ENCODE measurements at regions not wholly inside any gene's neighbourhood (a gene's known extent, or its start where the extent isn't known, plus 50 kb on each side); places are given as distances from the start of the nearest gene placed in this dataset.
"Not testable (repeated sequence)": the region's sequence is repeated elsewhere in the genome, so short reads cannot be mapped to it uniquely, and the experiment has no call there.

GRCh38 chr2:228755661-228756060 is 515.4 kb downstream of the PID1 start:
- H3K4me3 Mint-ChIP-seq; CTCF ChIA-PET; DNase-seq; H3K27me3 Mint-ChIP-seq; POLR2A ChIA-PET; H3K4me1 Mint-ChIP-seq; H3K36me3 Mint-ChIP-seq (ENCODE audit: low read depth); H3K27ac Mint-ChIP-seq: not testable (repeated sequence)
- H3K9me3 Mint-ChIP-seq: peaks cover 11% of the 10 kb centered on the region

GRCh38 chr2:228747483-228747882 is 523.6 kb downstream of the PID1 start:
- H3K4me1 Mint-ChIP-seq: no peaks in the 10 kb centered on the region
- ChIA-PET POLR2A (no interaction called here), CTCF (no interaction called here)
- peaks cover 4% of the 10 kb centered on the region for H3K9me3 Mint-ChIP-seq
- H3K4me3 Mint-ChIP-seq: no peak overlapping the region
- H3K27me3 Mint-ChIP-seq: no peaks in the 10 kb centered on the region
- H3K27ac Mint-ChIP-seq: no peak overlapping the region
- H3K36me3 Mint-ChIP-seq (ENCODE audit: low read depth): no peaks in the 10 kb centered on the region
- DNase-seq: no peak

DNA sequence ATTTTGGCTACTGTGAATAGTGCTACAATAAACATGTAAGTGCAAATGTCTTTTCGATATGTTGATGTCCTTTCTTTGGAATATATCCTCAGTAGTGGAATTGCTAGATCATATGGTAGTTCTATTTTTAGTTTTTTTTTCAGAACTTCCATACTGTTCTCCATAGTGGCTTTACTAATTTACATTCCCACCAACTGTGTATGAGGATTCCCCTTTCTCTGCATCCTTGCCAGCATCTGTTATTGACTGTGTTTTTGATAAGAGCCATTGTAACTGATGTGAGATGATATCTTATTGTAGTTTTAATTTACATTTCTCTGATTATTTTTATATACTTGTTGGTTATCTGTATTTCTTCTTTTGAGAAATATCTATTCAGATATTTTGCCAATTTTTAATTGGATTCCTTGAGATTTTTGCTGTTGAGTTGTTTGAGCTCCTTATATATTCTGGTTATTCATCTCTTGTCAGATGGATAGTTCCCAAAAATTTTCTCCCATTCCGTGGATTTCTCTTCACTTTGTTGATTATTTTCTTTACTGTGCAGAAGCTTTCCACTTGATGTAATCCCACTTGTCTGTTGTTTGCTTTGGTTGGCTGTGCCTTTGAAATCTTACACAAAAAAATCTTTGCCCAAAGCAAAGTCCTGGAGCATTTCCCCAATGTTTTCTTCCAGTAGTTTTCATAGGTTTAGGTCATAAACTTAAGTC is 532.3 kb downstream of the PID1 start:
- CTCF ChIA-PET: no interaction called here
- Mint-ChIP-seq H3K4me1 (no peaks in the 10 kb centered on the region), H3K27me3 (no peaks in the 10 kb centered on the region), H3K9me3 (no peaks in the 10 kb centered on the region), H3K4me3 (no peak overlapping the region), H3K27ac (no peak overlapping the region), H3K36me3 (ENCODE audit: low read depth) (no peaks in the 10 kb centered on the region)
- POLR2A ChIA-PET: no interaction called here
- DNase-seq: no peak

DNA sequence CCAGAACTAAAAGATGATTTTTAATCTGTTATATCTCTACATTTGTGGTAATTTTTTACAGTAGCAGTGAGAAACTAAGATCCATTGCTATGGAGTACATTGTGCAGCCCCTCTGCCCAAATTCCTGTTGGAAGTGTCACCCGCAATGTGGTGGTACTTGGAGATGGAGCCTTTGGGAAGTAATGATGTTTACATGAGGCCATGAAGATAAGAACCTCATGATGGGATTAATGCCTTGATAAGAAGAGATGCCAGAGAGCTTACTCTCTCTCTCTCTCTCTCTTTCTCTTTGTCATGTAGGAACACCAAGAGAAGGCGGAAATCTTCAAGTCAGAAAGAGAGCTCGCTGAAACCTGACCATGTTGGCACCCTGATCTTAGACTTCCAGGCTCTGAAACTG is 535.4 kb downstream of the PID1 start:
- H3K4me1 Mint-ChIP-seq: no peaks in the 10 kb centered on the region
- H3K27me3 Mint-ChIP-seq: no peaks in the 10 kb centered on the region
- no peak overlapping the region for H3K4me3 Mint-ChIP-seq
- no peaks in the 10 kb centered on the region for H3K36me3 Mint-ChIP-seq (ENCODE audit: low read depth)
- no peak for DNase-seq
- H3K9me3 Mint-ChIP-seq: no peaks in the 10 kb centered on the region
- no peak overlapping the region for H3K27ac Mint-ChIP-seq
- ChIA-PET POLR2A (no interaction called here), CTCF (no interaction called here)

DNA sequence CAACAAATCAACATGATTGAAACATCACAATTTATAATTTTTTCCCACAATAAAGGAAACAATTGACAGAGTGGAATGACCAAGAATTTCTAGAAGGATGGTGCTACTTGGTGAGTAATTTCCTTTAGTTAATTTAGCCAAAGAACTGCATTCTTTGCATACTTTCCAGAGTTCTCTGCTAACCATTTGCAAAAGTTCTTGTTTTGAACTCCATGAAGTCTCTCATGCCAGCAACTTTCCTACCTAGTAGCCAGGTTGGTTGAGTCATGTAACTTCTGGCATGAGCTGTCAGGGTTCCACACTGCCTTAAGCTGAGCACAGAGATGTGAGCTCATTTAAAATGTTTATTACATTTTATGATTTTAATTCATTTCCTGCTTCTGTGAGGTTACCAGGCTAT is 539.6 kb downstream of the PID1 start:
- no peak overlapping the region for H3K4me3 Mint-ChIP-seq
- CTCF ChIA-PET: no interaction called here
- DNase-seq: no peak
- POLR2A ChIA-PET: no interaction called here
- peaks cover 2% of the 10 kb centered on the region for H3K9me3 Mint-ChIP-seq
- no peaks in the 10 kb centered on the region for H3K4me1 Mint-ChIP-seq
- no peaks in the 10 kb centered on the region for H3K36me3 Mint-ChIP-seq (ENCODE audit: low read depth)
- no peak overlapping the region for H3K27ac Mint-ChIP-seq
- H3K27me3 Mint-ChIP-seq: no peaks in the 10 kb centered on the region

DNA sequence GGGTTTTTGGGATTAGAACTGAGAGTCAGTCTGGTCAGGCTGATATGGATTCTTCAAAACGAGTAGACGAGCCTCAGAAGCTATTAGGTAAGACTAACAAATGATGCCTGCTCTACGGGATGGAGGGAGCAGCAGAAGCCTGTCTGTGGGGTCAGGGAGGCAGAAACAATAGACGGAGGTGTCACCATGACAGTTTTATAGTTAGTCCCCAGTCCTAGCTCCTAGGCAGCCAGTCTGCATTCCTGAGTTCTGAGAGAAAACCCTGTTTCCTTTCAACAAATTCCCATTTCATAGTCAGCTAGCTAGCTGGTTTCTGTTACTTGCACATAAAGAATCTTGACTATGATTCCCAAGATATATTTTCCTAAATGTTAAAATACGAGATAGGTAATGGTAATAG is 542.1 kb downstream of the PID1 start:
- no peak for DNase-seq
- no peak overlapping the region for H3K27ac Mint-ChIP-seq
- H3K9me3 Mint-ChIP-seq: peaks cover 2% of the 10 kb centered on the region
- H3K36me3 Mint-ChIP-seq (ENCODE audit: low read depth): no peaks in the 10 kb centered on the region
- ChIA-PET POLR2A (no interaction called here), CTCF (no interaction called here)
- no peaks in the 10 kb centered on the region for H3K27me3 Mint-ChIP-seq
- H3K4me3 Mint-ChIP-seq: no peak overlapping the region
- H3K4me1 Mint-ChIP-seq: no peaks in the 10 kb centered on the region

DNA sequence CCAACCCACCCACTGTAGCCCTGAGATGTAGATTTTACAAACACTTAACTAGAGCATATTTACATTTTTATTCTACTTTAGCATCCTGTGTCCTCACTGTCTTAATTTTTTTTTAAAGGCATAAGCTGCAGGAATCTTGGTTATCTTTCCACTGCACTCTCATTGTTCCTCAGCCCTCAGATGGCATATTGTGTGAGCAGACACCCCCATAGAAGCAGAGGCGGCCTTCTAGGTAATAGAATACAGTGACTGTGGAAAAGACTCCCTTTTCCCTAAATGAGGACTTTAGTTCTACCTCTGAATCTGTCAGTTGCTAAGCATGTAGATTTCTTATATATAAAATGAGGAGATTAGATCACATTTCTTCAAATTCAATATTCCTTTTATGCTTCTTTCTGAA is 543.5 kb upstream of the SPHKAP start:
- H3K36me3 Mint-ChIP-seq (ENCODE audit: low read depth): no peaks in the 10 kb centered on the region
- H3K4me1 Mint-ChIP-seq: no peaks in the 10 kb centered on the region
- no peaks in the 10 kb centered on the region for H3K27me3 Mint-ChIP-seq
- no peak for DNase-seq
- no peak overlapping the region for H3K27ac Mint-ChIP-seq
- H3K9me3 Mint-ChIP-seq: peaks cover 4% of the 10 kb centered on the region
- ChIA-PET CTCF (no interaction called here), POLR2A (no interaction called here)
- no peak overlapping the region for H3K4me3 Mint-ChIP-seq

GRCh38 chr2:228723599-228723998 is 542.1 kb upstream of the SPHKAP start:
- no peaks in the 10 kb centered on the region for H3K27me3 Mint-ChIP-seq
- CTCF ChIA-PET: no interaction called here
- no peak for DNase-seq
- POLR2A ChIA-PET: no interaction called here
- H3K4me3 Mint-ChIP-seq: no peak overlapping the region
- peaks cover 4% of the 10 kb centered on the region for H3K9me3 Mint-ChIP-seq
- no peak overlapping the region for H3K27ac Mint-ChIP-seq
- no peaks in the 10 kb centered on the region for H3K36me3 Mint-ChIP-seq (ENCODE audit: low read depth)
- H3K4me1 Mint-ChIP-seq: no peaks in the 10 kb centered on the region

DNA sequence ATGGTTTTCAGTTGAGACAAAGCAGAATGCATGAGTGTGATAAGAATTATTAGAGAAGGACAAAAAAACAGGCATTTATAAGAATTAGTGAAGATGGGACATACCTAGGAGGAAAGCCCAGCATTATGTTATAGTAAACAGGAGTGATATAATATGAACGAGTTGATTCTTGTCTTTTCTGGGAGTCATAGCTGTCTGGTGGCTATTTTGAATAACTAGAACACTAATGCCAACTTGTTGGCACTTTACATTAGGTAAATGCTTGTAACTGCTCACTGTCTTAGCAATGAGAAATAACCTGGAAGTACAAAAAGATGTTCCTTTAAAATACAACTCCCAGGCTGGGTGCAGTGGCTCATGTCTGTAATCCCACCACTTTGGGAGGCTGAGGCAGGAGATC is 540.8 kb upstream of the SPHKAP start:
- DNase-seq: no peak
- Mint-ChIP-seq H3K9me3 (peaks cover 3% of the 10 kb centered on the region), H3K36me3 (ENCODE audit: low read depth) (no peaks in the 10 kb centered on the region), H3K4me1 (no peaks in the 10 kb centered on the region), H3K4me3 (no peak overlapping the region), H3K27me3 (no peaks in the 10 kb centered on the region), H3K27ac (no peak overlapping the region)
- CTCF ChIA-PET: no interaction called here
- POLR2A ChIA-PET: no interaction called here

- DNase-seq: no peak
- peaks cover 2% of the 10 kb centered on the region for H3K9me3 Mint-ChIP-seq
- H3K27ac Mint-ChIP-seq: no peak overlapping the region
- no peaks in the 10 kb centered on the region for H3K4me1 Mint-ChIP-seq
- CTCF ChIA-PET: no interaction called here
- POLR2A ChIA-PET: no interaction called here
- no peak overlapping the region for H3K4me3 Mint-ChIP-seq
- no peaks in the 10 kb centered on the region for H3K27me3 Mint-ChIP-seq
- no peaks in the 10 kb centered on the region for H3K36me3 Mint-ChIP-seq (ENCODE audit: low read depth)
Observed at GRCh38 chr2:228720895-228721294, 539.4 kb upstream of the SPHKAP start.

DNA sequence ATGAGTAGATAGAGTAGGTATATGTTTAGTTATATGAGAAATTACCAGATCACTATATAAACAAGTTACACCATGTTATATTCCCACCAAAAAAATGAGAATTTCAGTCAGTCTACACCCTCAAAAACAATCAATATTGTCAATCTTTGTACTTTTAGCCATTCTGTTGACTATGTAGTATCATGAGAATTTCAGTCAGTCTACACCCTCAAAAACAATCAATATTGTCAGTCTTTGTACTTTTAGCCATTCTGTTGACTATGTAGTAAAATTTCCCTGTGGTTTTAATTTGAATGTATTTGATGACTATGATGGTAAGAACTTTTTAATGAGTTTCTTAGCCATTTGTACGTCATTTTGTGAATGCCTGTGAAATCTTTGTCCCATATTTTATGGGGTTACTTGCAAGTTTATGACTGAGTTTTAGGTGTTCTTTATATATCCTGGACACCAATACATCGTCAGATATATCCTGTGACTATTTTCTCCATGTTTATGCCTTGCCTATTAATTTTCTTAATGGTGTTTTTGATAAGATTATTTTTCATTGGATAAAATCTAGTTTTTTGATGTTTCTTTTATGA is 528.4 kb upstream of the SPHKAP start:
- CTCF ChIA-PET: no interaction called here
- Mint-ChIP-seq H3K4me3 (no peak overlapping the region), H3K9me3 (peaks cover 10% of the 10 kb centered on the region), H3K36me3 (ENCODE audit: low read depth) (no peaks in the 10 kb centered on the region), H3K27ac (no peak overlapping the region), H3K4me1 (no peaks in the 10 kb centered on the region), H3K27me3 (no peaks in the 10 kb centered on the region)
- DNase-seq: no peak
- POLR2A ChIA-PET: no interaction called here

DNA sequence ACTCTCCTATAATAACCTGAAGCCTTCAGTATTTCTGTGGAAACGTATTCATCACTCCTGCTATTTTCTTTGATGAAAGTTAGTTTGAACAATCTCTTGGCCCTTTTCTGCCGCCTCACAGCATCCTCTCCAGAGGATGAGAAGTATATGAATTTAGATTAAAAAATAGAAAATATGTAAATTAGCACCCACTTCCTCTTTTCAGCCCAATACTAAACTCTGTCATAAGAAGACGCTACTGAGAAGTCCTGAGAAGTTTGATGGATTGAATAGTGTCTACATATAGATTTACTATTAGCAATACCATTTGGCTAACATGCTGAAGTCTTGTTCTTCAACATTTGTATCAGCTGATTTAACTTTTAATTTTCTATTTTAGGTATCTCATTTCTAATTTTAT is 526.4 kb upstream of the SPHKAP start:
- no peak for DNase-seq
- Mint-ChIP-seq H3K4me1 (no peaks in the 10 kb centered on the region), H3K9me3 (peaks cover 12% of the 10 kb centered on the region), H3K4me3 (no peak overlapping the region), H3K27me3 (no peaks in the 10 kb centered on the region), H3K27ac (no peak overlapping the region), H3K36me3 (ENCODE audit: low read depth) (no peaks in the 10 kb centered on the region)
- ChIA-PET CTCF (no interaction called here), POLR2A (no interaction called here)

DNA sequence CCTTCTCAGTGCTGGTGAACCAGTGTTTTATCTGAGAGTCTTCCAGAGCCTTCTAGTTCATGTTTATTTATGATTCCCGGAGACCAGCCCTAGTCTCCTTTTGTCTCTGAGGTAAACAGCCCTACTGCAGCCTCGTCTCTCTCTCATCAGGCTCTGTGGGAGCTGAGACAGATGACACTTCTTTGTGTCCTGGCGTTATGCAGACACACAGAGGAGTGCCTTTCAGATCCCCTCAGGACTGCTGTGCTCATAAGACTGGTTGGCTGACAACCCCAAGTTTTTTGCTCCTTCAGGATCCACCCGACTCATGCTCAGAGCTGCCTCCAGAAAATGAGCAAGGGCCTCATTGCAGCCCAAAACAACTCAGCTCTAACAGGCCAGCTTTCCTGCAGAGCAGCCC is 523.8 kb upstream of the SPHKAP start:
- Mint-ChIP-seq H3K36me3 (ENCODE audit: low read depth) (no peaks in the 10 kb centered on the region), H3K4me3 (no peak overlapping the region), H3K27ac (no peak overlapping the region), H3K27me3 (no peaks in the 10 kb centered on the region), H3K4me1 (no peaks in the 10 kb centered on the region), H3K9me3 (peaks cover 9% of the 10 kb centered on the region)
- no peak for DNase-seq
- POLR2A ChIA-PET: no interaction called here
- CTCF ChIA-PET: no interaction called here

DNA sequence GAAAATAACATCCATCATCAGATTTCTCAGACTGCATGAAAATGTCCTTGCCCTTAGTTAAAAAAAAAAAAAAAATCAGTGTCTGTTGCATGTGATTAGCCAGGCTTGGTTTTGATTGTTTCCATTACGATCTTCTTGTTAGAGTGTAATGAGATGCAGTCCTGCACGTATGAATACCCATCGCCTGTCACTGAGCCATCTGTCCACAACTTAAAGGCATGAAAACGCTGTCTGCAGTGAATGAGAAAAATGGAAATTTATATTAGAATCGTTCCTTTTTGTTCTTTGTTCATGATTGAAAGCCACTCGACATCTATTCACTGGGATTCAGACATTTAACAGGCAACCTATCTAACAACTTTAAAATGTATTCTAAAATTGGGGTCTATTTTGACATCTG is 521.7 kb upstream of the SPHKAP start:
- H3K36me3 Mint-ChIP-seq (ENCODE audit: low read depth): no peaks in the 10 kb centered on the region
- no peaks in the 10 kb centered on the region for H3K4me1 Mint-ChIP-seq
- H3K4me3 Mint-ChIP-seq: no peak overlapping the region
- ChIA-PET CTCF (no interaction called here), POLR2A (interaction anchor here (0.7 kb wide), 1 partner anchor 187 kb away, joined by 3 read pairs; no protein-coding TSS in a partner anchor)
- peaks cover 3% of the 10 kb centered on the region for H3K9me3 Mint-ChIP-seq
- no peaks in the 10 kb centered on the region for H3K27me3 Mint-ChIP-seq
- H3K27ac Mint-ChIP-seq: no peak overlapping the region
- DNase-seq: no peak
